Superior temporal gyrus (tissue), 1 donor: ENCODE measurements at regions not wholly inside any gene's neighbourhood (a gene's known extent, or its start where the extent isn't known, plus 50 kb on each side); places are given as distances from the start of the nearest gene placed in this dataset.
"Not testable (repeated sequence)": the region's sequence is repeated elsewhere in the genome, so short reads cannot be mapped to it uniquely, and the experiment has no call there.

Experiments
- DNase-seq: peaks from one replicate; pipeline ENCODE4 v3.0.0-alpha.2; 2016; ENCODE audit errors: extremely low spot score

DNA sequence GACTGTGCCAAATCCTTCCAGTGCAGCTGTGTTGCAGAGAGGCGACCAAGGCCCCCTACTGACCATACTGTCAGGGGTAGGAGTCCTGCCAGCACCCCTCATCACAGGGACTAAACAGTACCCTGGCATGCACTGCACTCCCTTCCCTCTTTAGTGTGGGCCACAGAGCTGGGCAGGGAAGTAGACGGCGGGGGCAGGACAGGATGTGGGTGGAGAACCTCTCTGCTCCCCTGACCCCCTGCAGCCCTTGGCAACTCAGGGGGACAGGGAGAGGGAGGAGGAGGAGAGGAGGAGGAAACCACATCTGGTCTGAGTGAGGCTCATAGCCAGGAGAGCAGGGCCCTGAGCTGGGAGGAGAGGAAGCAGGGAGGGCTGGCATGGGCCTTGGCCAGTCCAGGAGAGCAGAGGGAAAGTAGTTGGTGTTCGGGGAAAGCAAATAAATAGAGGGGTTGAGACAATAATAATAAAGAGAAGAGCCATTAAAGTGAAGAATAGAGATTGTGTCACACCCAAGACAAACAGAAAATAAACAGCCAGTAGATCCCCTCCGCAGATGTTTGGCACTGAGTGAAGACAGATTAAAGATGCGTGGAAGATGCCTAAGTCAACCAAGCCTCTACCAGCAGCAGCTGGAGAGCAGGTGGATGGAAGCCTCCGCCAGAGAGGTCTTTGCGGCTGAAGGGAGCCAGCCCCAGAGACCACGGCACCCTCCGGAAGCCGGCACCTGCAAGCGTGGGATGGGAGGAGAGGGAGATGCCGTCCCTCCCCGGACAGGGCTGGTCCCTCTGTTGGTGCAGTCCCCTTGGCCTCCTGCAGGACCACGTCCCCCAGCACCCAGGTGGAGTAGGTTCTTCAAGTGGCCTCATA is 61.5 kb downstream of the RPUSD4 start:
- no peak for DNase-seq

DNA sequence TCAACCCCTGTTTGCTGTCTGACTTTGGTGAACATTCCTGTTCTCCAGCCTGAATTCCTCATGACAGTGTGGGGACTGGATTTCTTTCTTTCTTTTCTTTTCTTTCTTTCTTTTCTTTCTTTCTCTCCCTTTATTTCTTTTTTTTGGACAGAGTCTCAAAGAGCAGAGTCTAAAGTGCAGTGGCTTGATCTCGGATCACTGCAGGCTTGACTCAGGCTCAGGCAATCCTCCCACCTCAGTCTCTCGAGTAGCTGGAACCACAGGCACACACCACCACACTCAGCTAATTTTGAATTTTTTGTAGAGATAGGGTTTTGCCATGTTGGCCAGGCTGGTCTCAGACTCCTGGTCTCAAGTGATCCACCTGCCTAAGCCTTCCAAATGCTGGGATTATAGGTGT is 63.1 kb downstream of the RPUSD4 start:
- no peak for DNase-seq

DNA sequence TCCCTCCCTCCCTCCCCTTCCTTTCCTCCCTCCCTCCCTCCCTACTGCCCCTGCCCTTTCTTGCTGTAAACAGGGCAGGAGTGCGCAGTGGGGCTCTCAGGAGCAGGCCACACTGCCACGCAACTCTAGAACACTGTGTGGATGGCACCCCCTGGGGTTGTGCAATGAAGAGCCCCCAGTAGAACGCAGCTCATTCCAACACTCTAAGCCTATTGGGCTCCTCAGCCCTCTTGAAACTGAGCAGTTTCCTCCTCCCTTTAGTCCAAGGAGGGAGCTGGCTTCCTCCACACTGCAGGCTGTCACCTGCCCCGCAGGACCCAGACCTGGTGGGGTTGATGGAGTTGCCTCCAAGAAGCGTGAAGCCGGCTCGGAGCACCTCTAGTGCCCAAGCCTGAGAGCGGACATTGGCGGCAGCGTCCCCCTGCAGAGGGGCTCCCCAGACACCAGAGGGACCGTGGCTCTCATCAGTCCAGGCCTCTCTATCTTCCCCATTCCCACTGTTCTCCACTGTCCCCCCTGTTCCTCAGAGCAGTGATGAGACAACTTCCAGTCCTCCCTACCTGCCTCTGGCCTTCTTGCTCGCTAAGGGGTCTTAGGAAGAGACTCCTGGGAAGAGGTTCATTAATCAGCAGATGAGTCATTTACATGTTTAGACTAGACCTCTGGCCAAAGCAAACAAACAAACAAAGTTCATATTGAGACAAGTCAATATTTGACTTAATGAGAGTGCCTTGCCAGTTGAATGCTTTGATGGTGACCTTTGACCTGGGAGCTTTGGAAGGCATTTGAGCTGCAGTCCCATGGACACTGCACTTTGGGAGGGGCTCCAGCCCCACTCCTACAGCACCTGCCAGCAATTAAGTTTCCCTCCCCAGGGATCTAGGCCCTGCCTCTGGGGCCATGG is 64.0 kb downstream of the RPUSD4 start:
- DNase-seq: no peak

DNA sequence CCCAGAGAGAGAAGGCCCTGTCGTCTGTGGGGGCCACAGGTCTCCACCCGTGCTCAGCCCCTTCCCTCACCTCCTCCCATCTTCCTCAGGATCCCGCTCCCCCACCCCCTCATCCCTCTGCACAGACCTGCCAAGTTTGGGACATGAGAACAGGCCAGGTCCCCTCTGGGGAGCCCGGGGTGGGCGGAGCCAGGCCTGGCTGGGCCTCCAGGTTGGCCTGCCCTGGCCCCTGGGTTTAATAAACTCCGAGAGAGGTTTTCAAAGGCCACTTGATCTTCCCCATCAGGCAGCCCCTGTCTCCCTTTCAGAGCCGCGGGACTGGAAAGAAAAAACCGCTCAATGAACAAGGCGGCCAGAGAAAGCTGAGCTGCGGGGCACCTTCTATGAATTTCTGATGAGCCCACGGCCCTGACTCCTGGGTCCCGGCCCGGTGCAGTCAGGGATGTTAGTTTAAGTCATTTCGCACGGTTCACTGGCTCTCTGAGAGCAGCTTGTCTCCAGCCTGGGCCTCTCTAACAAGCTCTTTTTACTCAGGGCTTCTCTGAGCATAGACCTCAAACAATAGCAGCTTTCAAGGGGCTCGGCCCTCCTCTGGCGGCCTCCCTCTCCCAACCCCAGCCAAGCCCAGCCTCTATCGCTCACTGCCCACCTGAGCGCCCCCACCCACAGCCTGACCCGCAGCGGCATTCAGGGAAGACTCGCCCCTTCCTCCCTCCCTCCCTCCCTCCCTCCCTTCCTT is 64.8 kb downstream of the RPUSD4 start:
- peak; percentile 44 for DNase-seq

DNA sequence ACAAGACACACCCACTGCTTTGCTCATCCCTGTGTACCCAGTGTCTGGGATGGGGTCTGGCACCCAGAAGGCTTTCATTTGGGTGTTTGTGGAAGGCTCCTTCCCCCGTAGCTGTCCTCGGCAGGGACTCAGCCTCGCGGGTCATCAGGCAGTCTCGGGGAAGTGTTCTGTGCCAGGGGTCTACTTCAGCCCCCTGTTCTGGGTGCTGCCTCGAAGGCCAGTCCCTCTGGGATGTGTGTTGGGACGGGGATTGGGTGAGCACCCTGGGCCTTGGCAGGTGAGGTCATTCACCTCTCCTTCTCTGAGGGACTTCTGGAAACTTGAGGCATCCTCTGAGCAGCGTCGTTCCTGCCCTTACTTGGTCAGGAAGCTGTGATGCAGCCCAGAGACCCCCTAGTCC is 65.5 kb downstream of the RPUSD4 start:
- no peak for DNase-seq

DNA sequence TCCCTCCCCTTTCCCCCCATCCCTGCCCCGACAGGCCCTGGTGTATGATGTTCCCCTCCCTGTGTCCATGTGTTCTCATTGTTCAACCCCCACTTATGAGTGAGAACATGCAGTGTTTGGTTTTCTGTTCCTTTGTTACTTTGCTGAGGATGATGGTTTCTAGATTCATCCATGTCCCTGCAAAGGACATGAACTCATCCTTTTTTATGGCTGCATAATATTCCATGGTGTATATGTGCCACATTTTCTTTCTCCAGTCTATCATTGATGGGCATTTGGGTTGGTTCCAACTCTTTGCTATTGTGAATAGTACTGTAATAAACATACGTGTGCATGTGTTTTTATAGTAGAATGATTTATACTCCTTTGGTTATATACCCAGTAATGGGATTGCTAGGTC is 68.0 kb downstream of the RPUSD4 start:
- DNase-seq: not testable (repeated sequence)

DNA sequence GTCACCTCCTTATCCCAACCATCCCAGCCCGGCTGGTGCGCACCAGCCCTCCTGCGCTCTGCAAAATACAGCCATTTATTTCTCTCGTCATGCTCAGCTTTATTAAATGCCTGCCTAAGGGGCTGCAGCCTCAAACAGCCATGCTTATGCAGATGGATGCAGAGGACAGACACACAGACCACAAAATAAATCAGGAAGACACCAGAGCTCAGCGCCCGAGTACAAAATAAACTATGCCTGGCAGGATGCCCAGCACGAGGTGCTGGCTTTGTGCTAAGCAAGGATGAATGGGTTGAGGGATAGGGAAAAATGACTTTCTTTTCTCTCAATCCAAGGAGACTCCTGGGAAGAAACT is 70.5 kb downstream of the RPUSD4 start:
- peak; percentile 37 for DNase-seq

DNA sequence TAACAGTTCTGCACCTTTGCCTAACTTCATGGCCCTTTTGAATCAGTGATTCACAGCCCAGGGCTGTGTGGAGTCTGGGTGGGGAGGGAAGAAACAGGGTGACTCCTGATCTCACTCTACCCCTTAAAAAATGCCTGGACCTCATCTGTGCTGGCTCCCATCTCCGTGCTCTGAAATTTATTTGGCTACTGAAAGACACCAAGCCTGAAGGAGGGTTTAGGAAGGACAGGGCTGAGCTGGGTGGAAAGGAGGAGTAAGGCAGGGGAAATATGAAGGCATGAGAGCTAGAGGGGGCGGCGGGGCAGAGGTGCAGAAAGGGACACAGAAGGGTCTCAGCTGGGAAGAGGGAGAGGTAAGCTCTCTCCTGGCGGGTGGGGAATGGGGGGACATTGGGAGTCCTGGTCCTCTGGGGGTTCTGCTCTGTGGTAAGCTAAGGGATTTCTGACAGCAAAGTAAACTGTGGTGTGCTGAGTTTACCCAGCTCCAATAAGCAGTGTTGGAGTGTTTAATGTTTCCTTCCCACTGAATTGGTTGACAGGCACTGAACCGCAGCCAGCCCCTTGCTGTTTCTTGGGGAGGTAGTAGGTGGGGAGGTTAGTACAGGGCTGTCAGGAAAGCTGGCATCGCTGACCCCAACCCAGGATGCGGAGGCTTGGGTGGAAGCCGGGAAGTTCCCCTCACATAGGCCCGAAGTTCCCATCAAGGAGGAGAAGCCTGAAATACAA is 71.1 kb downstream of the RPUSD4 start:
- no peak for DNase-seq

DNA sequence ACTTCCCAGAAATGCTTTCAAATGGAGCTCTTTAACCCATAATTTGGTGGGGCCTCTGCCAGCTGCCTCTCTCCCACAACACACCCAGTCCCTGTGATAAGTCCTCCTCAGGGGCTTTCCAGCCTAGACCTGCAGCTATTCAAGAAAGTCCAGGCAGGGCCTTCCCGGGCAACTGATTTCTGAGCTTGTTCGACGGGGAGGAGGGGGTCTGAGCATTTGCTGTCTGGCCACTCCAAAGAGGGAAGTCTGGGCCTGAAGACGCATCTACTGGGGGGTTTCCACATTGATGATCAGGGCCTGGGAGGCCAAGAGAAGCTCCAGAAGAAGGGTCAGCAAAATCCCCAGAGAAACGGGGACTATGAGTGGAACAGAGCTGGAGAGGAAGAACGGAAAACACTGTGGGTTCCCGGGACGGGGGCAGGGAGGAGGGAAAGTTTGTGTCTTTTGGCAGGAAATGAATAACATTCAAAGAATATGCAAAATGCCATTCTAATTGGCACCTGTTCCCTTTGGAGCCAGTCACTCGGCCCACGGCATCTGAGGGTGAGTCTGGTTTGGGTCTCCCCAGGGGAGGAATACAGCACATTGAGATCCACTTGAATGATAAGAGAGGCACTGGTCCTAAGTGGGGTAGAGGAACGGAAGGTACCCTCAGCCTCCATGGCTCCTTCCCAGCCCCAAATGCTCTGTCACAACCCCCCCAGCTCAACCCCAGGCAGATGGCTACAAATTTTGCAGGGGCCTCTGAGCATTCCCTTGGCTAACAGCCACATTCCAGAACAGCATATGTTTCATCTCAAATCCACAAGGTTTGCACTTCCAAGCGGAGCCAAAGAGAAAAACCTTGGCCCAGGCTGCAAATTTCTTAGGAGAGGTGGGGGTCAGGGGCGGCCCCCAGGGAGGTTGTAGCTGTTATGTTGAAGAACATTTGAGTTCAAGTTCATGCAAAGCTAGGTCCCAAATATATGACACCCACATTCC is 72.0 kb downstream of the RPUSD4 start:
- no peak for DNase-seq

DNA sequence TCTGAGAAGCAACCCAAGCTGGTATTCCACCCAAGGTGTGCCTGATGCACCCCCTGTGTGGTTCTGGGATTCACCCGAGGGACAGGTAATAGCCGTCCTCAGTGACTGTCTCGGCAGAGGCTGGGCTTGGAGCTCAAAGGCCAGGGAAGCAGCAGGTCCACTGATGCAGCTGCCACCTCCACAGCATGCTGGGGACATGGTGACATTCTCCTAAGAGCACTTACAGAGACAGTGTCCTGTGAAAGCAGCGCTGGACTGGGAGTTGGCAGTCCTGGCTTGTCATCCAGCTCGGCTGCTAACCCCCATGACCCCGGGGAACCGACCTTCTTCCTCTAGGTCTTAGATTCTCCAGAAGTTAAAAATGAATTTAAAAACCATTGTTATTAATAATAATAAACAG is 72.8 kb downstream of the RPUSD4 start:
- no peak for DNase-seq

DNA sequence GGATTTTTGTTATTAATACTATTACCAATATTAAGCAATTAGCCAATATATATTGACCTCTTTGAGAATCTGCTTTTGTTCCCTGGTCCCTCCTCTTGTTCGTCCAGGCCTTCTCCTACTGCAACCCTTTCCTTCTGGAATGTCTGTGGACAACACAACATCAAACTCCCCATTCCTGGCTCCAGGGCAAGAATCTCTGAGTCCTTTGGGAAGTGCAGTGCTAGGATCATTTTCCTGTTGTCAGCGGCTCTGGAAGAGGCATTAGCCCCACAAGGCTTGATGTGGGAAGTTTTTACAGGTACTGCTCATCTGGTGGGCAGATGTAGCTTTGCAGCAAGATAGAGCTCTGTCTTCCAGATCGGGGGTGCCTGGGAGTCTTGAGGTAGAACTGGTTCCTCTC is 74.3 kb downstream of the RPUSD4 start:
- DNase-seq: no peak

DNA sequence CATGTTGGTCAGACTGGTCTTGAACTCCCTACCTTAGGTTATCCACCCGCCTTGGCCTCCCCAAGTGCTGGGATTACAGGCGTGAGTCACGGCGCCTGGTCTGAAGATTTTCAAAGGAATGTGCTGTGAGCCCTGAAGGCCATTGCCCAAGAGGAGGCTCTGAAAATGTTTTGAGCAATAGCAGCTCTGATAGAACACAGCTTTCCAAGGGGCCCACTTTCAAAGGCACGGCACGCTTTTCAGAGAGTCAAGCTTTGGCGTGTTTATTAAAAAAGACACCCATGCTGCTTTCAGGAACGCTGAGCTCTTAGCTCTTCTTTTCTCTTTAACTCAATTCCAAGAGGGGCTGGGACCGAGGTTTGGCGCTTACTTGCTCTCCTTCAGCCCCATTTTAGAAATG is 73.8 kb upstream of the CDON start:
- DNase-seq: no peak

DNA sequence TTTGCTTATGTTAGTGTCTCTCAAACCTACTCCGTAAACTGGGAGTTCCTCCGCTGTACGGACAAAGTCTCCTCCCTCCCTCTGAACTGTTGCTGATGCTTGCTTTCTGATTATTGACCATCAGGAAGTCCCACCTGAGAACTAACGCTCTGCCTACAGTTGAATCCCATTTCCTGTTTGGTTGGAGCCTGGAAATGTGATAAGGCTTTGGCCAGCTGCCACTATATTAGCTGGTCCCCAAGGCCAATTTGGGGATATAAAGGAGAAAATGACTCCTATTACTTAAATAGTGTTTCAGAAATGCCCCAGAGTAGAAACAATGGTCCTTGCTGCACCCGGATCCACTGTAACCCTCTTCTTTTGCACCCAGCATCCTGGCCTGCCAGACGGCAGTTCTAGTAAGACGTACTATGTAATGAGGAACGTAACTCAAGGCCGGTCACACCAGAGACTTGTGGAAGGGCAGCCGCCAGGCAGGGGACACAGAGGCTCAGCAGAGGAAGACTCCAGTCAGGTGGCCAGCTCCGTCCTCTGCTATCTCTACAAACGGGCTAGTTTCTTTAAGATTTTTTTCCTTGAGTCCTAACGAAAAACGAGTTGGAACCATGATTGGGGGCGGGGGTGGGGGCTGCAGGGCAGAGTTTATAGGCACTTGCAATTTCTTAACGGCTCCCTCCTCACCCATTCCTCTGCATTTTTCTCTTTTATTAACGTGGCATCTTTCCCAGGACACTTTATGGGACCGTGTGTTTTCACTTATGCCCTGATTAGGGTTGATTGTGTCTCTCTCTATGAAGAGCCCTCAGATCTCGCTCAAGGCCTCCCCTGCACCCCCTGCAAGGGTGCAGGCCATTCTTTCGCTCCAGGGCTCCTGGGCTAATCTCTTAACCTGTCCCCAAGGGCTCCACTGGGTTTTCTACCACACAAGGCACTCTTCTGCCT is 72.8 kb upstream of the CDON start:
- no peak for DNase-seq

DNA sequence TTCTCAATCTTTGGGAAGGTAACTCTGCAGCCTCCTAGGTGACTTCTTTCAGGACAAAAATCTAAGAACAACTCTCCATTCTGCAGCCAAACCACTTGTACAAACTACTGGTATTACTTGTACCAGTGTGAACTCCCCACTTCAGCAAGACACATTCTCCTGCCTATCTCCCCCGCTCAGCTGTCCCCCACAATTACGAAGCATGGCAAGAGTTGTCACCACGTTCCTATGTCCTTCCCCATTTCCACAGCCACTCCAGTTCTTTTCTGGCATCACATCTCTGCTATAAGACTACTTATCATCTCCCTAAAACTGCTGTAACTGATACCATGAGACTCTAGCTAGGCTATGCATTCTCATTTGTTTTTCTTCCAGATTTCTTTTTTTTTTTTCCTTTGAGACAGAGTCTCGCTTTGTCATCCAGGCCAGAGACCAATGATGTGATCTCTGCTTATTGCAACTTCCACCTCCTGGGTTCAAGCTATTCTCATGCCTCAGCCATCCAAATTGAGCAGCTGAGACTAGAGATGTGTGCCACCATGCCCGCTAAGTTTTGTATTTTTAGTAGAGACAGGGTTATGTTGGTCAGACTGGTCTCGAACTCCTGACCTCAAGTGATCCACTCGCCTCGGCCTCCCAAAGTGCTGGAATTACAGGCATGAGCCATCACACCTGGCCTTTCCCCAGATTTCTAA is 71.9 kb upstream of the CDON start:
- no peak for DNase-seq

DNA sequence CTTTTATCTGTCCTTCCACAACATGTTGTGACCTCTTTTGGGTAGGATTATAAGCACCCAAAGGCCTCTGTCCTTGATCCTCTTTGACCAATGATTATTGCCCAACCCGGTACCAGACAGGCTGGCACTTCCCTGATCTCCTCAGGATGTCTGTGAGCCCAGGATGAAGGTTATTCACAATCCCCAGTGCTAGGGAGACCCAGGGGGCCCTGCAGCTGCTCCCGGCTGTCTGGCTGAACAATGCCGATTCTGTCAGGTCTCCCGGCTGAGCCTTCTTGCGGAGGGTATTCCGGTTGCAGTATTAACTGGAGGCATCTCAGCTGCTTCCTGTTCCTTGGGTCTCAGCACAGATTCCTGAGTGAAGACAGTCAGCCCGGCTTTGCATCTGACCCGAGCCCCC is 71.2 kb upstream of the CDON start:
- no peak for DNase-seq

DNA sequence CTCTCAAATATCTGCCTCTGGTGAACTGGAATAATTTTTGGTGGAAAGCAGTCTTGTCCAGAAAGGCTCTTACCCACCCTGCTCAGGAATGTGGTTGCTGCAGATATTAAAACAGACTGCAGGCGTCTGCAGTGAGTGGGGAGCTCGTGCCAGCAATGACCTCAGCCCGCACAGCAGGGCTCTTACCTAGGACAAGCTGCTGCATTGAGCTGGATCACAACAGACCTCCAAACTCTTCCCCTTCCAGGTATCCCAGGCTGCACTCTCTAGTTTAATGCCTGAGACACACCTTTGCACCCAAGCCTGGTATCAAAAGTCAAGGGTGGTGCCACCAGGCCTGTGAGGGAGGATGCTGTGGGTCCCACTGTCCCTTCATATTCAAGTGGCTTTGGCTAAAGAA is 69.7 kb upstream of the CDON start:
- no peak for DNase-seq

DNA sequence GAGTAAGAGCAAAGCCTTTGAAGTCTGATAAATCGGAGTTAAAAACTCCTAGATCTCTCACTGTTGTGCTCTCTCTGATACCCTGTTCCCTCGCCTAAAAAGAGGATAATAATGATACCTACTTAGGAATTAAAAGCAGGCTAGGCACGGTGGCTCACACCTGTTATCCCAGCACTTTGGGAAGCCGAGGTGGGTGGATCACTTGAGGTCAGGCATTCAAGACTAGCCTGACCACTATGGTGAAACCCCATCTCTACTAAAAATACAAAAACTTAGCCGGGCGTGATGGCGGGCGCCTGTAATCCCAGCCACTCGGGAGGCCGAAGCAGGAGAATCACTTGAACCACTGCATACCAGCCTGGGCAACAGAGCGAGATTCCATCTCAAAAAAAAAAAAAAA is 68.1 kb upstream of the CDON start:
- DNase-seq: not testable (repeated sequence)
